Mesodermal cell (in vitro differentiated cells): ENCODE measurements at regions not wholly inside any gene's neighbourhood (a gene's known extent, or its start where the extent isn't known, plus 50 kb on each side); places are given as distances from the start of the nearest gene placed in this dataset.
"Not testable (repeated sequence)": the region's sequence is repeated elsewhere in the genome, so short reads cannot be mapped to it uniquely, and the experiment has no call there.

Source experiments
- H3K27ac ChIP-seq: 2 replicates; pipeline ENCODE4 v1.7.0; 2013; ENCODE audit warnings: mild to moderate bottlenecking, low read depth, low read length, moderate library complexity; ENCODE audit not compliant: severe bottlenecking
- H3K36me3 ChIP-seq: 2 replicates; pipeline ENCODE4 v1.7.1; 2013; ENCODE audit warnings: mild to moderate bottlenecking, low read length, moderate library complexity; ENCODE audit not compliant: control insufficient read depth, insufficient read depth
- H3K4me1 ChIP-seq: one replicate; pipeline ENCODE4 v1.7.1; 2013; ENCODE audit warnings: mild to moderate bottlenecking, low read length; ENCODE audit not compliant: insufficient read depth, control insufficient read depth, poor library complexity, severe bottlenecking
- H3K4me3 ChIP-seq: 2 replicates; pipeline ENCODE4 v1.7.0; 2013; ENCODE audit warnings: low read length, control low read depth, mild to moderate bottlenecking; ENCODE audit not compliant: insufficient read depth, poor library complexity, severe bottlenecking; ENCODE audit errors: extremely low read depth
- H3K9me3 ChIP-seq: 2 replicates; pipeline ENCODE4 v1.7.1; 2013; ENCODE audit warnings: mild to moderate bottlenecking, low read length, moderate library complexity; ENCODE audit not compliant: control insufficient read depth
- WGBS, 2 experiments: methylation state at CpG; one replicate each; pipeline ENCODE4 v1.1.5; 2013; ENCODE audit warnings: missing lambda C conversion rate in 2 of 2; ENCODE audit not compliant: insufficient coverage in 2 of 2; 5-methylcytosine and 5-hydroxymethylcytosine counted together

DNA sequence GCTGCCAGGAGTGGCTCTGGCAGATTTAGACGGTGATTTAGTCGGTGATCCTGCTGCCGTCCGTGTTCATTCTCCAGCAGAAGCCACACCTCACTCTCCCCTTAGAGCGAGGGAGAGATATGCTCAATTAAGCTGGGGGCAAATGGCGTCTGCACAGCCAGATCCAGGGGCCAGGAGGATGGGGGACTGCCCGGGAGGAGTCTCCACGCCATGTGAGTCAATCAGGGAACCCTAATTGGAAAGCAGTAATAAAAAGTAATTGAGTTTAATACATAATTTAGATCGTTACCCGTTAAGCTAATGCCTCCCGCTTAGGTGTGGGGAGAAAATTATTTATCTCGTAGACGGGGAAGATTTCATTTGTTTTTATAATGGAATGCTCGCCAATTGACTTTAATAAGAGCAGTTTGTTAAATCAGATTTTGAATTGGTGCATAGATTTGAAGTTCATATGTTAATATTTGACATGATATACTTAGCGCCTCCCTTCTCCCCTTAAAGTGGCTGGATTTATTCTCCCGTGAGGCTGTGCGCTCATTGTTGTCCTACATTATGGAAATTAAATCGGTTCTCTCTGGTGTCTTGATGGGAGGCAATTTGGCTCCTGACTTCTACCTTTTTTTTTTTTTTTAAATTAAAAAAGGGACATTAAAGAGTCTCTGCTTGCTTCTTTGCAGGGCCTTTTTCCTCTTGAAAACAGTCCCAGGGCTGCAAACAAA lies 104.9 kb upstream of the C14orf180 start:
- no peak overlapping the region for H3K27ac ChIP-seq
- no peaks in the 10 kb centered on the region for H3K9me3 ChIP-seq
- 91 to 93% methylated on average over 14 to 15 of the region's 18 CpGs for WGBS, 2 experiments
- H3K4me3 ChIP-seq: no peak overlapping the region
- H3K36me3 ChIP-seq: no peaks in the 10 kb centered on the region
- H3K4me1 ChIP-seq: no peaks in the 10 kb centered on the region

DNA sequence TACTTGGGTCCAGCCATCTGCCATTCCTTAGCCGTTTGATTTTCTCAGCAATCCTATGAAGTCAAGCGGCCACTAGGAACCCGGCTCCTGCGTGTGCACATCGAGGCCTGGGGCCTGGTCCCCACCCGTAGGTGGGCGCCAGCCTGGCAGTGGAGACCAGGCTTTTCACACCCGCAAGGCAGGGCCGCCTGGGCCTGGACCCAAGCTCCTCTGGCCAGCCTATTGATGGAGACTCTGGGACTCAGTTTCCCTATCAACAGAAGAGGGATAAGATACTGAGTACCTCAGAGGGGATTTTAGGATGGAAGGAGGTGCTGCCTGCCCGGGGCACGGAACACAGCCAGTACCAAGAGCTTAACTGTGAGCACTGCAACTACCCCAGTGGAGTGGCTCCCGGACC lies 104.3 kb upstream of the C14orf180 start:
- Histone ChIP-seq H3K36me3 (no peaks in the 10 kb centered on the region), H3K4me1 (no peaks in the 10 kb centered on the region), H3K27ac (no peak overlapping the region), H3K4me3 (no peak overlapping the region), H3K9me3 (no peaks in the 10 kb centered on the region)
- 86 to 91% methylated on average over 9 to 10 of the region's 12 CpGs for WGBS, 2 experiments

DNA sequence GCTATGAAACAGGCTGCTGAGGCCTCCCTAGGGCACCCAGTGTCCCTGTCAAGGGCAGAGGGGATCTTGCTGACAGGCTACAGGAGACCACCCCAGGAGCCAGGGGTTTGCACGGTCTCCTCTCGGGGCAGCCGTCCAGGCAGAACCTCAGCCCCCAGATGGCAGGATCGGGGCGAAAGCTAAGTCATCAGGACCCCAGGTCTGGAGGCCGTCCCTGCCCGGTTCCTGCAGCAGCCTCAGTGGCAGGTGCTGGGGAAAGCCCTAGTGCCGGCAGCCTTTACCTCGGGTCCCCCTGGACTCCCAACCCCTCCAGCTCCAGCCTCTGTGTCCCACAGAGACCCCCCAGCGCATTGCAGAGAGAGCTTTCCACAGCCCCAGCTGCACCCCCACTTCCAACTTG lies 103.8 kb upstream of the C14orf180 start:
- Histone ChIP-seq H3K9me3 (peaks cover 2% of the 10 kb centered on the region), H3K4me1 (no peaks in the 10 kb centered on the region), H3K36me3 (no peaks in the 10 kb centered on the region), H3K4me3 (no peak overlapping the region), H3K27ac (no peak overlapping the region)
- whole genome bisulfite sequencing, 2 experiments: 94 to 97% methylated on average over 7 to 10 of the region's 10 CpGs

DNA sequence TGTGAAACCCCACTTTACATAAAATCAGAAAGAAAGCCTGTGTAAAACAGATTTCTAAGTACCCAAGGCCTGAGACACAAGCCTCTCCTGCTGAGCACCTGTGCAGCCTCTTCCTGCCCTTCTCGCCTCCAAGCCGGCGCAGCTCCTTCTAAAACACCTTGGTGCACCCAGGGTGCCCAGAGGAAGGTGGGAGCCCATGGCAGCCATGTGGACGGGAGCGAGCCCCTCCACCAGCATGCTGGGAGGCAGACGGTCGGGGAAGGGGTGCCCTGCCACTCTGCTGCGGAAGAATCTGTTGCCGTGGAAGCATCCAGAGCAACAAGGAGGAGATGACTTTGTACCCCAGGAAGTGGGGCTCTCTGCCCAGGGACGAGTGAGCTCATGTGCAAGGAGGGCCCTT lies 103.1 kb upstream of the C14orf180 start:
- H3K4me1 ChIP-seq: no peaks in the 10 kb centered on the region
- 89 to 93% methylated on average over 8 to 10 of the region's 10 CpGs for WGBS, 2 experiments
- no peaks in the 10 kb centered on the region for H3K36me3 ChIP-seq
- H3K4me3 ChIP-seq: no peak overlapping the region
- peaks cover 8% of the 10 kb centered on the region for H3K9me3 ChIP-seq
- no peak overlapping the region for H3K27ac ChIP-seq

DNA sequence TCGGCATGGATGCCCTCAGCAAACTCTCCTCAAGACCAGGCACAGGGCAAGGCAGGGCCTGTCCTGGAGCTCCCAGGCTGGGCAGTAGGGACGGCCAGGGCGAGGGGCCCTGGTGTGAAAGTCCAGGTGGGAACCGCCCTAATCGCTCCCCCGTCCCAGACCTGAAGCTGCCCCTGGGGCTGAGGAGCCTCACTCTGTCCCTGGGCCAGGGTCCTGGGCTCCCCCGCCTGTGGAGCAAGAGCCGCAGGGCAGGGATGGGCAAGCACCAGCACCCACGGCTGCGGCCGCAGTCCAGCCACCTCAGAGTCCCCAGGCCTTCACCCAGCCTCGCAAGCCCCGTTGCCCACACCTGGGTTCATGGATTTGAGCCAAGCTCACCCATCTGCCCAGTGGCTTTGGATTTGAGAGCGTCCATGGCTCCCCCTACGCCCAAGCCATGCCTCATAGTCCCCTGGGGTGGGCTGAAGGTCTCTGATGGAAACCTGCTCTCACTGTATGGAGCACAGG lies 102.4 kb upstream of the C14orf180 start:
- 92 to 93% methylated on average over 15 of the region's 15 CpGs for WGBS, 2 experiments
- Histone ChIP-seq H3K36me3 (no peaks in the 10 kb centered on the region), H3K27ac (no peak overlapping the region), H3K4me3 (no peak overlapping the region), H3K9me3 (peaks cover 11% of the 10 kb centered on the region), H3K4me1 (no peaks in the 10 kb centered on the region)

DNA sequence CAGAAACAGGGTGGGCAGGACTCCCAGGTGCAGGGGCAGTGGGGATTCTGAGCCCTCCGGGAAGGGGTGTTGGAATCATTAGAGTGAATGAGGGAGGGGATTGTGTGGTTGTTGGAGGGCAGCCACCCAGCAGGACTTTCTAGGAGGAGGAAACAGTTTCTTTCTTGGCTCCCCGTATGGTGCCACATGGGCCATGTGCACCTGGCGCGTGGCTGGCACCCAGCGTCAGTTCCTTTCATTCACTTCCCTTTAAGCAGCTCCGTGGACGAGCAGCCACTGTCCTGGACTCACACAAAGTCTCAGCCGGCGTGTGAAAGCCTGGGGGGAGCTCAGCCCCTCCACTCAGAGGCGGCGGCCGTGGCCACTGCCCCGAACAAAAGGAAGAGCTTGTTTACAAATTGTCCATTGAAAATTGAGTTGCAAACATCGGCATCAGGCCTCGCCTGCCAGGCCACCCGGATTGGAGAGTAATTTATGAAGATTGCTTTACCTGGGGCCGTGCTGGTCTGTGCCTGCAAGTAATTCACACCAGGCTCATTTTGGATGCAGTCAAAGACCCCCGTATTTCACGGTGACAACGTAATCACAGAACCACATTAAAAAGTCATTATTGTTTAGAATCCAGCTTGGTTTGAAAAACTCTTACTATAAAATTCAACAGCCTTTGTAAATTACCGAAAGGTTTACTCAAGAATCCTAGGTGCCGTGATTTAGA lies 101.7 kb upstream of the C14orf180 start:
- WGBS, 2 experiments: 91% methylated on average over 17 to 19 of the region's 22 CpGs

DNA sequence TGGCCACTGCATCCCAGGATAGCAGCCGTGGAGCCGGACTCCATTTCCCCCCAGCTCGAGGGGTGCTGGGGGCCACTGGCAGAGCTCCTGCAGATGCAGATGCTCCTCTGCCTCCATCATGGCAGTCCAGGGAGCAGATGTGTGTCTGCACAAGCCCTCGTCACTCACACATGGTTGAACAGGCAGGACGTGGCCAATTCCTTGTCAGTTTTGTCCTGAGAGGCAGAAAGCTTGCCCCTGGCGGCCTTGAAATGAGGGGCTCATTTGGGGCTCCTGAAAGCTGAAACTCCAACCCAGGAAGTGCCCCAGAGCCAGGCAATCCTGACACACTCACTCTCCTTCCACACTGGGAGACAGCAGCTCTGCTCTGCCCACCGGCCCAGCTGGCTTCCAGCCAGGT lies 100.9 kb upstream of the C14orf180 start:
- H3K4me1 ChIP-seq: no peaks in the 10 kb centered on the region
- H3K36me3 ChIP-seq: no peaks in the 10 kb centered on the region
- peaks cover 15% of the 10 kb centered on the region for H3K9me3 ChIP-seq
- no peak overlapping the region for H3K27ac ChIP-seq
- 83% methylated on average over 6 of the region's 7 CpGs for WGBS, 2 experiments
- H3K4me3 ChIP-seq: no peak overlapping the region

More for the DNA sequence above, 101.7 kb upstream of the C14orf180 start:
- no peak overlapping the region for H3K4me3 ChIP-seq
- no peak overlapping the region for H3K27ac ChIP-seq
- H3K9me3 ChIP-seq: peaks cover 14% of the 10 kb centered on the region
- H3K36me3 ChIP-seq: no peaks in the 10 kb centered on the region
- no peaks in the 10 kb centered on the region for H3K4me1 ChIP-seq

DNA sequence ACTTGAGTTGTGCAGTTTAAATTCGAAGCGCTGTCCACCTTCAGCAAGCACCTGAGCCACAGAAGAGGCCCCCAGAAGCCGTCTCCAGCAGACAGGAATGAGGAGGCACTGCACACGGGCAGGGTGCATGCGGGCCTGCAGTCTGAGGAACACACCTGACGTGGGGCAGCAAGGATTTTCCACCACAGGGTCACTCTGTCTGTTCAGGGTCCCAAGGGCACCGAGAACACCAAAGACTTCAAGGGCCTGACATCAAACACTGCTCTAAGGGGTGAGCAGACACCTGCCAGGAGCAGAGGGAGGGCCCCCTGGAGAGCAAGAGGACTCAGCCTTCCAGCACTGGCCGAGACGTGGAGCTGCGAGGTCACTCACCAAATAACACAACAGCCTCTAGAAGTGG lies 99.7 kb upstream of the C14orf180 start:
- Histone ChIP-seq H3K27ac (no peak overlapping the region), H3K36me3 (no peaks in the 10 kb centered on the region), H3K4me1 (no peaks in the 10 kb centered on the region), H3K4me3 (no peak overlapping the region), H3K9me3 (peaks cover 15% of the 10 kb centered on the region)
- WGBS, 2 experiments: 87 to 92% methylated on average over 7 to 9 of the region's 10 CpGs

DNA sequence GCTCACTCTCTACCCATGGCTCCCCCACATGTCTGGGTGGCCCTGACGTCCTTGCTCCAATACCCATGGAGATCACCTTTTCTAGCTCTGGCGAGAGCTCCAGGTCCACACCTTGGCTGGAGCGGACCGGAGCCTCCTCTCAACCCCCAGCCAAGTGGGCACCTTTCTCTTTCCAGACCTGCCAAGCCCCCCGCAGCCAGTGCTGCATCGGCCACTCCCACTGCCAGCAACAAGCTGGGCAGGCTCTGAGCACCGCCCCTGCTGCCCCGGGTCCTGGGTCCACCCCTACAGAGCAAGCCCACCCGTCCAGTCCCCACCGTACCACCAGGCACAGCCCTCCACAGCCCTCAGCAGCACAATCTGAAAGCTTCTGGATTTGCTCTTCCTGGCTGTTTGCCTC lies 98.2 kb upstream of the C14orf180 start:
- Histone ChIP-seq H3K4me1 (no peaks in the 10 kb centered on the region), H3K4me3 (no peak overlapping the region), H3K9me3 (peaks cover 15% of the 10 kb centered on the region), H3K27ac (no peak overlapping the region), H3K36me3 (no peaks in the 10 kb centered on the region)
- 80 to 93% methylated on average over 5 to 9 of the region's 10 CpGs for WGBS, 2 experiments

DNA sequence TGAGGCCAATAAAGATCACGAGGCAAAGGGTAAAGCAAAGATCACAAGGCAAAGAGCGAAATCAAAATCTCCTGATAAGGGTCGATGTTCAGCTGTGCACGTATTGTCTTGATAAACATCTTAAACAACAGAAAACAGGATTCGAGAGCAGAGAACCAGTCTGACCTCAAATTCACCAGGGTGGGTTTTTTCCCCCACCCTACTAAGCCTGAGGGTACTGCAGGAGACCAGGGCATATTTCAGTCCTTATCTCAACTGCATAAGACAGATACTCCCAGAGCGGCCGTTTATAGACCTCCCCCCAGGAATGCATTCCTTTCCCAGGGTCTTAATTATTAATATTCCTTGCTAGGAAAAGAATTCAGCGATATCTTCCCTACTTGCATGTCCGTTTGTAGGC lies 97.5 kb upstream of the C14orf180 start:
- not testable (repeated sequence) for H3K4me1 ChIP-seq, H3K27ac ChIP-seq, H3K36me3 ChIP-seq, H3K4me3 ChIP-seq
- 74 to 93% methylated on average over 3 to 4 of the region's 9 CpGs for WGBS, 2 experiments
- H3K9me3 ChIP-seq: peaks cover 15% of the 10 kb centered on the region
